ENCODE measurements at regions not wholly inside any gene's neighbourhood (a gene's known extent, or its start where the extent isn't known, plus 50 kb on each side); places are given as distances from the start of the nearest gene placed in this dataset.

DNA sequence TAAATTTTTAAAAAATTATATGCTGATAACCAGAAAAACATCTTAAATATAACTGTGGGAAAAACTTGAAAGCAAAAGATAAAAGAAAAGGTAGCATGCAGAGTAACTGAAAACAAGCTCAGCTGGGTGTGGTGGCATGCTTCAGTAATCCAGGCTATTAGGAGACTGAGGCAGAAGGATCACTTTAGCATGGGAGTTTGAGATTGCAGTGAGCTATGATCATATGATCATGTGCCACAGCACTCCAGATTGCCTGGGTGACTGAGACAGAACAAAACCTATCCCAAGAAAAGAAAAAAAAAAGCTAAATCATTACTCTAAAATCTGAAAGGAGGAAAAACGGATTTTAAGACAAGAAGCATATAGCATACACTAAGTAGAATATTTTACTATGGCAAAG lies 1624.0 kb downstream of the AMY1C start:
- DNase-seq (ENCODE audit: low read depth) = no peak
- no peak overlapping the region for H3K4me3 ChIP-seq (ENCODE audit: low read depth, low read length)
- TF ChIP-seq, protein P1, sequence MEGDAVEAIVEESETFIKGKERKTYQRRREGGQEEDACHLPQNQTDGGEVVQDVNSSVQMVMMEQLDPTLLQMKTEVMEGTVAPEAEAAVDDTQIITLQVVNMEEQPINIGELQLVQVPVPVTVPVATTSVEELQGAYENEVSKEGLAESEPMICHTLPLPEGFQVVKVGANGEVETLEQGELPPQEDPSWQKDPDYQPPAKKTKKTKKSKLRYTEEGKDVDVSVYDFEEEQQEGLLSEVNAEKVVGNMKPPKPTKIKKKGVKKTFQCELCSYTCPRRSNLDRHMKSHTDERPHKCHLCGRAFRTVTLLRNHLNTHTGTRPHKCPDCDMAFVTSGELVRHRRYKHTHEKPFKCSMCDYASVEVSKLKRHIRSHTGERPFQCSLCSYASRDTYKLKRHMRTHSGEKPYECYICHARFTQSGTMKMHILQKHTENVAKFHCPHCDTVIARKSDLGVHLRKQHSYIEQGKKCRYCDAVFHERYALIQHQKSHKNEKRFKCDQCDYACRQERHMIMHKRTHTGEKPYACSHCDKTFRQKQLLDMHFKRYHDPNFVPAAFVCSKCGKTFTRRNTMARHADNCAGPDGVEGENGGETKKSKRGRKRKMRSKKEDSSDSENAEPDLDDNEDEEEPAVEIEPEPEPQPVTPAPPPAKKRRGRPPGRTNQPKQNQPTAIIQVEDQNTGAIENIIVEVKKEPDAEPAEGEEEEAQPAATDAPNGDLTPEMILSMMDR (conservative IDR thresholded peaks at IDR 0.05; ENCODE audit: low read depth, low read length) = no peak

DNA sequence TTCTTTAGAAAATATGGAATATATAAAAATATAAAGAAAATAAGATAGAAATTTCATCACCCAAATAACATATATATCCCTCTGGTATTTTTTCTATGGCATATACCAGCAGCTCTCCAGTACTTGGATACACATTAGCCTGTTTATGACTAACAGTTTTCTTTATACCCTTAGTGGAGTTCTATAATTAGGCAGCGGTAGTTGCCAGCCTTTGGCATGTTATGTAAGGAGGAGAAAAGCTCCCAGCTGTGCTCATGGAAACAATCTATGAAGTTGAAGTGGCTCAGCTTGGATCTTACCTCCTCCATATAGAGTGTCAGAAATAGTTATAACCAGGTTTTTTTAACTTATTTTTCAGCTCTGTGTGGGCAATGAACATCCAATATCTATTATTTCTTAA lies 1636.8 kb downstream of the AMY1C start:
- TF ChIP-seq, protein P1 (conservative IDR thresholded peaks at IDR 0.05; ENCODE audit: low read depth, low read length) = no peak
- no peak for DNase-seq (ENCODE audit: low read depth)
- H3K4me3 ChIP-seq (ENCODE audit: low read depth, low read length) = no peak overlapping the region

DNA sequence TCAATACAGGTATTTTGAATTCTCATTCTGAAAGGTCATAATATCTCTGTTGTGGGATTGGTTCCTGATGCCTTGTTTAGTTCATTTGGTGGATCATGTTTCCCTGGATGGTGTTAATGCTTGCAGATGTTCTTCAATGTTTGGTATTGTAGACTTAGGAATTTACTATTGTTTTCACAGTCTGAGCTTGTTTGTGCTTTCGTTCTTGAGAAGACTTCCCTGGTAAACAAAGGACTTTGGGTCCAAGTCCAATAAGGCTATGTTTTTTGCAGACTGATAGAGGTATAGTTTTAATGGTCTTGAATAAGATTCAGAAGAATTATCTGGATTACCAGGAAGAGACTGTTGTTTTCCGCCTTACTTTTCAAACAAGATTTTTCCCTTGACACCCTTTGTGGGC lies 1646.3 kb downstream of the AMY1C start:
- TF ChIP-seq, protein P1 (conservative IDR thresholded peaks at IDR 0.05; ENCODE audit: low read depth, low read length) = no peak
- no peak for DNase-seq (ENCODE audit: low read depth)
- H3K4me3 ChIP-seq (ENCODE audit: low read depth, low read length) = no peak overlapping the region

DNA sequence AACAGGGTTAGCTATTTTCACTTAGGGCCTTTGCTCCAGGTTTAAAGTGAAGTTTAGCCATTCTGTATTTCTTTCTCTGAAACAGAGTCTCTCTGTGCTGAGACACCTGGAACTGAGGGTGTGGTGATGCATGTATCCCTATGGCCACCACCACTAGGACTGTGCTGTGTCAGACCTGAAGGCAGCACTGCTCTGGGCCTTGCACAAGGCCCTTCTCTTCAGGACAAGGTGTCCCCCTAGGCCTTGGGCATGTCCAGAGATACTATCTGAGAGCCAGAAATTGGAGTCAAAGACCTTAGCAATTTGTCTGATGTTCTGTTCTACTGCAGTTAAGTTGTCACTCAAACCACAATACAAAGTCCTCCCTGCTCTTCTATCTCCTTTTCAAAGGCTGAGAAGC lies 1649.2 kb downstream of the AMY1C start:
- no peak for DNase-seq (ENCODE audit: low read depth)
- TF ChIP-seq, protein P1 (conservative IDR thresholded peaks at IDR 0.05; ENCODE audit: low read depth, low read length) = no peak
- no peak overlapping the region for H3K4me3 ChIP-seq (ENCODE audit: low read depth, low read length)

DNA sequence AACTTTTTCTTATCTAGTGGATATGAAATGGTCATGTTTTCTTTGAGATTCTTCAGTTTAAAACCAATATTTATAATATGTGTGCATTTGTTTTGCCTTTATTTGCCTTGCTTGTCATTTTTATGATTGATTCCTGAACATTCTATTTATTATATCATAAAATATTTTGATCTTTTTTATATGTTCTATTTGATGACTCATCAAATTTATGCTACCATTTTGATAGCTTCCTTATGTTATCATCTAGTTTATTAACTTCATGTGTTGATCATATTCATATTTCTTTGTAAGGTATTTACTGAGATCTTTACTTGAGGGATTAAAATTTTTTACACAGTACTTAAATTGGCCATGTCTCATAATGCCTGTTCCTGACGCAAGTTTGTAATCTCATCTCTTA lies 1650.0 kb downstream of the AMY1C start:
- no peak for DNase-seq (ENCODE audit: low read depth)
- H3K4me3 ChIP-seq (ENCODE audit: low read depth, low read length) = no peak overlapping the region
- TF ChIP-seq, protein P1 (conservative IDR thresholded peaks at IDR 0.05; ENCODE audit: low read depth, low read length) = no peak

DNA sequence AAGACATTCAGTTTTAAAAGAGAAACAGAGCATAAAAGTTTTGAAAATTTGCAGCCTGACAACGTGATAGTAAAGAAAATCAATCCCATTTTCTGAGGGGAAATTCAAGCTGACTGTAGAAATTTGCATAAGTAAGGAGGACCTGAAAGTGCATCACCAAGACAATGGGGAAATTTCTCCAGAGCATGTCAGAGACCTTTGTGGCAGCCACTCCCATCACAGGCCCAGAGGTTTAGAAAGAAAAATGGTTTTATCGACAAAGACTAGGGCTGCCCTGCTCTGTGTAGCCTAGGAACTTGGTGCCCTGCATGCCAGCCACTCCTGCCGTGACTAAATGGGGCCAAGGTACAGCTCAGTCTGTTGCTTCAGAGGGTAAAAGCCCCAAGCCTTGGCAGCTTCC lies 1640.2 kb upstream of the PRMT6 start:
- no peak for DNase-seq (ENCODE audit: low read depth)
- TF ChIP-seq, protein P1 (conservative IDR thresholded peaks at IDR 0.05; ENCODE audit: low read depth, low read length) = no peak
- H3K4me3 ChIP-seq (ENCODE audit: low read depth, low read length) = no peak overlapping the region

DNA sequence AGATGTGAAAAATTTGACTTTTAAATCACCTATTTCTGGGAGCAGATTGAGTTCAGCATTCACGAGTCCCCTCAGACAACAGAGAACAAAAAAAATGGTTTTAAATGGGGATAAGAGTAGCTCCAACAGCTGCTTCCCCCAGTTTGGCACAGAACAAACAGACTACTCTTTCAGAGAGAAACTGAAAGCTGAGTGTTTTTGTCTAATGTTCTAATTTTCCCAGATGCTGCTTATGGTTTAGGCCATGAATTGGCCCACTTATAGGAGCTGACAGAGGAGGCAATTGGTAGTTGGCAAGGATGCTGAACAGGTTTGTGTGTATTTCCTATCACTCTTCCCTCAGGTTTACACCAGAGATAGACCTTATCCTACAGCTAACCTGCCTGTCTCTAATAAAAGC lies 1637.4 kb upstream of the PRMT6 start:
- TF ChIP-seq, protein P1 (conservative IDR thresholded peaks at IDR 0.05; ENCODE audit: low read depth, low read length) = no peak
- H3K4me3 ChIP-seq (ENCODE audit: low read depth, low read length) = no peak overlapping the region
- no peak for DNase-seq (ENCODE audit: low read depth)

All from choroid plexus epithelial cell (primary cell).